ENCODE measurements at regions not wholly inside any gene's neighbourhood (a gene's known extent, or its start where the extent isn't known, plus 50 kb on each side); places are given as distances from the start of the nearest gene placed in this dataset.

GRCh38 chr20:62545901-62546525 is 70.2 kb upstream of the GATA5 start:
- no peak for DNase-seq

DNA sequence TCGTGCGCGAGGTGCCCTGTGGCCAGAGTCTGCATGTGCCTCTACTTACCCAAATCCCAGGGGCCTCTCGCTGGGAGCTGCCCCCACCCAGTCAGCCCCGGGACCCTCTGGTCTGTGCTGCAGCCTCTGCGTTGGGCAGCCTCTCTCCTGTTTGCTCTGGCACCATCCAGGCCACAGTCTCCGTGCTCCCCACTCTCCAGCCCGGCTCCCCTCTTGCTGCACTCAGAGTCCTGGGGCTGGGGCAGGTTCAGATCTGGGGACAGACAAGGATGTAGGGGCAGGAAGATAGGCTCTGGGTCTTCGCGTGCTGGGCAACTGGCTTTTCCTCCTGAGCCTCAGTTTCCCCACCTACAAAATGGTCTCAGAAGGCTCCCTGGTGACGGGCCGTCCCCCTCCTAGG is 70.8 kb upstream of the GATA5 start:
- DNase-seq: no peak

DNA sequence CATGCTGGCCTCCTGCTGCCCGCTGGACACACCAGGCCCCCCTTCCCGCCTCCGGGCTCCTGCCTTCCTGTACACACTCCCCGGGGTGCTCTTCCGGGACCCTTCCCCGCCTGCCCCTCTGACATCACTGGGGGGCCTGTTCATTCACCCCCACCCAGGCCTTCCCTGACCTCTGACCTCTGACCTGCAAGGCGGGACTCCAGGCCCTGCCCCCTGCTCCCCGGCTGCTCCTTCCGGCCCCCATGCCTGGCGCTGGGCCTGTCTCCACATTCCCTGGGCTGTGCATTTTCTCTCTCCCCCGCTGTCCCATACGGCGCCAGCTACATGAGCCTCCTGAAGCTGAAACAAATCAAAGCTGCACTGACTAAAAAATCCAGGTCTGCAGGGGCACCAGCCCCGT is 71.6 kb upstream of the GATA5 start:
- no peak for DNase-seq

- DNase-seq: no peak
These were observed 72.7 kb upstream of the GATA5 start for GRCh38 chr20:62548471-62548870.

- no peak for DNase-seq
These were observed 73.2 kb upstream of the GATA5 start for GRCh38 chr20:62549029-62549428.

- no peak for DNase-seq
These were observed 73.8 kb upstream of the GATA5 start for GRCh38 chr20:62549499-62550086.

GRCh38 chr20:62550087-62550632 is 74.4 kb upstream of the GATA5 start:
- DNase-seq: no peak

GRCh38 chr20:62551407-62552323 is 75.9 kb upstream of the GATA5 start:
- no peak for DNase-seq

GRCh38 chr20:62552613-62553012 is 76.8 kb upstream of the GATA5 start:
- no peak for DNase-seq

GRCh38 chr20:62553136-62553837 is 77.5 kb upstream of the GATA5 start:
- DNase-seq: no peak

DNA sequence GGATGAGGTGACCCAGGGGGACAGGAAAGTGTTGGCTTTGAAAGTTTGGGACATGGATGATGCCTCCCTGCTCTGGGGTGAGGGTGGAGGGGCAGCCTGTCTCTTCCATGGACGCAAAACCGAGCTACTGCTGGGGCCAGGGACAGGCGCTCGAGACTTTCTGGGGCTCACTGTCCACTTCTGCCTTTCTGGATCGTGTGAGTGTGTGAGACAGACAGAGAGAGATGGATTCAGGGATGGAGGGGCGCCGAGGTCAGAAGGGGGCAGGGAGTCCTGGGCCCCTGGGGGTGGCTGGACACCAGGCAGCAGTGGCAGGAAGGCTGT is 78.0 kb upstream of the GATA5 start:
- no peak for DNase-seq

DNA sequence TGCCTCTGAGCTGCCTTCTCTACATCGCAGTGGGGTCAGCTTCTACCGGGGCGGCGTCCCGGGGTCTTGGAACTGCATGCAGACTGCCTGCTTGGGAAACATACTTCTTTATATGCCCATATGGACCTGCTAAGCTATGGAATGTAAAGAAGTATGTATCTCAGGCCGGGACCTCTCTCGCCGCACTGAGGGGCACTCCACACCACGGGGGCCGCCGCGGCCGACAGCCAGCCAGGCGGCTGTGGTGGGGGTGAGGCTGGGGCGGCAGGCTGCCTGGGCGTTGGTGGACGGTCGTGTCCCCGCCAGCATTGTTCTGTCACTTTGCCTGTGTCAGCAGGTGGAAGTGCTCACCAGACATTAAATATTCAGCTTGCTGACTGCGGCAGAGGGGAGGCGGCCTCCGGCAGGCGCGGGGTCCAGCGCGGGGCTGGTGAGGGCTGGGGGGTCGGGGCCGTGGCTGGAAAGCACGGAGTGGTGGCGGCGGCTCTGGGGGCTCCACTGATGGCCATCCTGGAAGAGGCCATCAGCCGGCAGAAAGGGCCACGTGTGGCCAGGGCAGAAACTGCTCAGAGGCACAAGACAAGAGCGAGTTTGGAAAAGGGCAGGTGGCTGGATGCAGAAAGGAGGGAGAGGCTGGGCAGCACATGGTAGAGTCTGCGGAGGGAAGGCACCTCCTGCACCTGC is 78.6 kb upstream of the GATA5 start:
- no peak for DNase-seq

DNA sequence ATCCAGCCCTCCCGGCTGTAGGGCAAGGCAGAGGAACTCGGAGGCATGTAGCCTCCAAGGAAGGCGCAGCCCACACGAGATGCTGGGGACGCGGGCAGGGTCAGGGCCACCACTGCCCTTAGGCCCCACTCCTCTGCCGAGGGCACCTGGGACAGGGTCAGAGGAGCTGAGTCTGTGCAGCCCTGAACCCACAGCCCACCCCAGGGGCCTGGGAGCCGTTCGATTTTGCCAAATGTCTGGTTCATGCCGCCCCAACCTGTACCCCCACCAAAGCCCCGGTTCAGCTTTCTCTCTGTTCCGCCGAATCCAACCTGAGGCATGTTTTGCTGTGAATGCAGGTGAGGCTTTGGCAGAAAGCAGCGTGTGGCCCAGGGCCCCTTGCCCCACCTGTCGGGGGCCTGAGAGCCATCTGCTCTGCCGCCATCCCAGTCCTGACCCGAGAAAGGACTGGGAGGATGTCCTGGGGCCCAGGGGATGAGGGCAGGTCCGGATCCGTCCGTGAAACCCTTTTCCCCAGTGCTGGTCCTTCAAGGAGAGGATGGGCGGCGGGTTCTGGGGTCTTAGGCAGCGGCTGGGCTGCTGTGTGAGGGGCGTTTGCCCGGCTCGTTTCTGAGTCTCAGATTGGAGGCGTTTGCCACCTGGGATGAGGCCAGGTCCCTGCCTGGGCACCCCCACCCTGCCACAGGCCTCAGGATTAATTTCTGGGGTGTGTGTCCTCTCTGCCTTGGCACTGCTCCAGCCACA is 79.3 kb upstream of the GATA5 start:
- DNase-seq: no peak

GRCh38 chr20:62555642-62556420 is 80.0 kb upstream of the GATA5 start:
- no peak for DNase-seq

GRCh38 chr20:62557462-62557861 is 81.7 kb upstream of the GATA5 start:
- DNase-seq: no peak

GRCh38 chr20:62557999-62558408 is 82.2 kb upstream of the GATA5 start:
- DNase-seq: no peak

DNA sequence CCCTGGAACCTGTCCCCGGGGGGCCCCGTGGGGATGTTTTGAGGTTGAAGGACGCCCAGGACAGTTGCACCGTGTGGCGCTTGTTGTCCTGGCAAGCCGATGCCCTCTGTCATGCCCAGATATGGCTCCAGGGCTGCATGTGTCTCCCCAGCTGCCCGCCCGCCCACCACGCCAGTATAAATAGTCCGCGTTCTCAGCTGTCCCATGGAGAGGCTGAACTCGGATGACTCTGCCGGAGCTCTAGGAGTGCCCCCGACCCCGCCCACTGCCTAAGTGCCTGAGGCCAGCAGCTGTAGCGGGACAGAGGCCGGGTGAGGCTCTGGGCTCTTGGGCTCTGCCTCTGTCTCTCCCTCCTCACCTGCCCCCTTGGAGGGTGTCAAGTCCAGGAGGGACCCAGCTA is 83.0 kb upstream of the GATA5 start:
- DNase-seq: no peak

DNA sequence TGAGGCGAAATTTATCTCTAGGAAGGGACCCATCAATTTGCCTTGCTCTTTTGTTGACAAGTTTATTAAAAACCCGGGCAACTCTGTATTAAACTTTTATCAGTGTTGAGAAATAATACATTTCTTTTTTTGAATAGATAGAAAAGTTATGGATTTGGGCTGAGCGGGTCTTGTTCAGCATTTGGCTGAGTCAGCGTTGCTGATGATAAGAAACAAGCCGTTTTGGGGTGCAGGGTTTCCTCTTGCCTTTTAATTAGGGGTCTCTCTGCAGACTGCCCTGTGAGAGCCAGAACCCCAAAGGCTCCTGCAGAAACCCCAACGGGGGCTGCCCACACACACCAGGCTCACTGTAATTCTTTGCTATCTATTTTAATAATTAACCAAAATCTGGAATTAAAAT is 82.1 kb upstream of the SLCO4A1 start:
- DNase-seq: no peak

GRCh38 chr20:62561182-62561581 is 81.1 kb upstream of the SLCO4A1 start:
- no peak for DNase-seq

DNA sequence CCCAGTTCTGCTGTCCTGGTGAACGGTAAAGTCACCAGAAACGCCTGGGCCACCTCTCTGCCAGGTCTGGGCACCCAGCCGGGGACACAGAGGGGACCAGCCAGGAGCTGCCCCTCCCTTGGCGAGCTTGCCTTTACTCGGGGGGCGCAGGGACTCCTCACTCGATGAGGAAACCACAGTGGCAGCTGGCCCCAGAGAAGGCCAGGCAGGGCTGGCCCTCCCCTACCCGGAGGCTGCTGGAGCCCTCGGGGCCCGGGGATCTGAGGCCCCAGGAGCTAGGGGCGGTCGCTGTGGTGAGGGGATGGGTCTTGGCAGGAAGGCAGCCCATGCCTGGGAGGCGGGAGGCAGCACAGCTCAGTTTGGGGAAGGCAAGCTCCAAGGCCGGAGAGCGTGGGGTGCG is 80.4 kb upstream of the SLCO4A1 start:
- DNase-seq: no peak

GRCh38 chr20:62562831-62563230 is 79.5 kb upstream of the SLCO4A1 start:
- no peak for DNase-seq

Data from hippocampal formation (tissue), 2 donors.